Hypothalamus (tissue), 51 donors: ENCODE measurements at regions not wholly inside any gene's neighbourhood (a gene's known extent, or its start where the extent isn't known, plus 50 kb on each side); places are given as distances from the start of the nearest gene placed in this dataset.

ENCODE experiments used
- DNase-seq, 51 donors: peaks; one replicate each; lab custom pipeline; 2025; lab: John Stamatoyannopoulos, UW

DNA sequence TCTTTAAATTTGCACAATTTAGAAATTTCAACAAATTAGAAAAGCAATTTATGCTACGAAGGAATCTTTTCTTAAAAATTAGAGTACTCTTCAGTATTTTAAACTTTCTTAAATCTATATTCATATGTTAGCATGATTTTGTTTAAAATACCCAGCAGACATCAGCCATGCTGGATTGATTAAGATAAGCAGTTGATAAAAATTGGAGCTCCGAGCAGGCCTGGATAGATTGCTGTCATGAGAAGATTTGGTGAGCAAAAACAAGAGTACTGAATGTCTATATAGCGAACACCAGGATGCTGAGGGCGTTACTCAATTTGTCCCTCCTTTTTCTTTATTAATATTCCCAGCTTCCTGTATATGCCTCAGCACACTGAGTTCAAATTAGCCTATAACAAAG is 108.4 kb upstream of the SLC35B3 start:
- no peak for DNase-seq

DNA sequence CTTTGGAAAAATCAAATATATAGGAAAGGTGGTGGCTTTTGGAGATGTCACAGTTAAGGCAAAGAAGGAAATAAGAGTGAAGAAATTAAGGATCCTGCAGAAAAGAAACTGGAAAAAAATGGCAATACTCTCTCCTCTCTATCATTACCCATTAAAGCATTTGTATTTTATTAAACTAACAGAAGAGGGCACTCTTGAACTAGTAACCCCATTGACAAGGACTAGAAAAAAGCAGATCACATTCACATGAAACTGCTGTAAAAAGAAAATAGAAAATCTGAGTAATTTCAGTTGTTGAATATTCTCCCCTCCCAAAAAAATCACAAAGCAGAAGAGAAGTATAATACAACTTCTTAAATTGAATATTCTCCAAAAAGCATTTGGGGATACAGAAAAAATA is 104.1 kb upstream of the SLC35B3 start:
- DNase-seq, result no peak

DNA sequence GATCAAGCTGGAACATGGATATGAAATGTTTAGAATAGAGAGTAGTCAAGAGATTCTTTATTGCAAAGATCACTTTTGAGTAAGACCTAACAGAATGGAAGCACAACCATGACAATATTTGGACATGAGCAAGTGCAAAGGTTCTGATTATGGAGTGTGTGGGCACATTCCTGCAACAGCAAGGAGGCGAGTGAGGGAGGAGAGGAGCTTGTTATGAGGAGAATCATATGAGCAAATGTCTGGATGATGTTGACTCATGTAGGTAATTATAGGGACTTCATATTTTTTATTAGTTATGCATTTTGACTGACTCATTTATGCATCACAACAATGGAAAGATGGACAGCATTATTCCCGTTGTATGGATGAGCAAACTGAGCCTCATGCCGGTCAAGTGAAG is 100.8 kb upstream of the SLC35B3 start:
- no peak for DNase-seq

DNA sequence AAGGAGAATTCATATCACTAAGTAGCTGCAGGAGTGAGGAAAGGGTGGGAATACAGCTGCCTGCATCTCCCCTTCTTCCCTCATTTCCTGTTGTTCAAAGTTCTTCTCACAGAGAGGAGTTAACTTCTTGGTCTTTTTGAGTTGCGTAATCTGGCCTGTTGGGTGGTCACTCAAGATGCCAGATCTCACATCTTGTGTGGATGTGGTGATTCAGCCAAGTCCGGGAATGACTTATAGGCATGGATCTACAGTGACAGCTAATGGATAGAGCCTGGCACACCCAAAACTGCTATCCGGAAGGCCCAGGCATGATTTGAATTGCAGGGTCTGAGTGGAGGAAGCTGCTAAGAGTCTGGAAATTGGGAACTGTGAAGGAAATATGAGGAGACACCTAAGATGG is 100.2 kb upstream of the SLC35B3 start:
- DNase-seq, result no peak

DNA sequence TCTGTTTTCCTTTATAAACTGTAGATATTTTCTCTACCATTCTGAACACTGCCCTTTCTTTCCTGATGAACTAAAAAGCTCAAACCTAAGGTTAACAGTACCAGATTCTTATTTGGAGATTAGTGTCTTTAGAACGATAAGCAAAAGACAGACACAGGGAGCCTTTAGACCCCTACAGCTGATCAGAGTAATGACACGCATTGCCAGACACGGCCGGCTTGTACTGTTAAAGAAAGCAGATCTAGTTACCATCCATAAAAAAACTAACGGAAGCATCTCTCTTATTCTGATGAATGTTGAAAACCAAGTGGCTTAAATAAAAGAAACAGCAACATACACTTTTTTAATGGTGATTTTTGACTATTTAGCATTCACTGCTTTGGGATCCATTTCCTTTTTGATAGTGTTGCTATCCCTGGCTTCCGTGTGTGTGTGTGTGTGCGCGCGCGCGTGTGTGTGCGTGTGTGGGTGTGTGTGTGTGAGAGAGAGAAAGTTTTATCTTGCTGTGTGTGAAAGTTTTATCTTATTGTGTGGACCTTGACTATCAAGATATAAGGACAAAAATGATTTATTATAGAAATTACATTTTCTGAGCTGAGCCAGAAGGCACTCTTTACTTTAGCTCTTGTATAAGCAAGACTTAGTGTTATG is 95.6 kb upstream of the SLC35B3 start:
- no peak for DNase-seq

DNA sequence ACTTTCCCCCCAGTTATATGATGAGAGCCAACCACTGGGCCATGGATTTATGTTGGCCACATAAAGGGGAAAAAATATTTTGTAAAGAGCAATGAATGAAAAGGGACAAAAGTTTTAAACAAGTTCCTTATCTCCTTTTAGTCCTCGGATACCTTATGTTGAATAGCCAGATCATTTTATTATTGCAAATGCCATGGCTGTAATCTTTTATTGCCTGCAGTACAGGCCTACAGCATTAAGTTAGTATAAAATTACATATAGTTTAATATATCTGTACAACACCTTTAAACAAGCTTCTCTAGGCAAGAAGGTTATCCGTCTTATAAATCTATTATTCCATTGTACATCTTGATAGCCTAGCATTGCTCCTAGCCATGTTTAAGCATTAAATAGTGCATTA is 93.9 kb upstream of the SLC35B3 start:
- DNase-seq, result no peak

DNA sequence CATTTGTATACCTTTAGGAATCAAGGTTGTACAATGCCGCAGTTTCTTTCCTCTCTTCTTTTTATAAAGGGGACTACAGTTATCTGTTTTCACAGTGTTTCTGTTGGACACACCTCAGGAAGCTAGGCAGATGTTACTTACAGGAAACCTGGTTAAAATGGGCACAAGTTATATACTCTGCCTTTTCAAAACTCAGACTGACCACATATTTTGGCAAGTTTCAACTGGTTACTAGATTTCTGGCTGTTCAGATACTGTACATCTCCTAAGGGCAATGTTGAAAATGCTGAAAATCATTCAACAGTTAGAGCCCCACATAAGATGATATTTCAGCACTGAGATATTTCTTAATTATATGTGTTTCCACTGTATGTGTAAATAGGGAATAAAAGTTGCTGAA is 92.5 kb upstream of the SLC35B3 start:
- no peak for DNase-seq

DNA sequence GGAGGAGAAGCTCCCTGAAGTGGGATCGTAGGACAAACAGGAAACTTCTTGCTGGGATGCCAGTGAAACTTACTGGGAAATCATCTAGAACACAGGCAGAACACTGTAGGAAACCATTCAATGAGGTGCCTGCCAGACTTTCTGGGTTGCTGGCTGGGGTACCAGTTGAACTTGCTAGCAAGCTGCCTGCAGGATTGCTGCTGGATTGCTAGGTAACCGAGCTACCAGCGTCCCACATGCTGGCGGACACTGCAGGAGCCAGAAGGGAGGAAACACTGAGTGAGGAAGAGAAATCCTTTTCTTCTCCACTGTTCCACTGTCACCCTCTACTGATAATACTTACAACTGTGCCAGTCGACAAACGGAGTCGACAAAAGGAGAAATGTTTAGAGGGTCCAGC is 91.3 kb upstream of the SLC35B3 start:
- DNase-seq, result peak in 27 of 51 donors; percentile 1 to 51 (median 7)

DNA sequence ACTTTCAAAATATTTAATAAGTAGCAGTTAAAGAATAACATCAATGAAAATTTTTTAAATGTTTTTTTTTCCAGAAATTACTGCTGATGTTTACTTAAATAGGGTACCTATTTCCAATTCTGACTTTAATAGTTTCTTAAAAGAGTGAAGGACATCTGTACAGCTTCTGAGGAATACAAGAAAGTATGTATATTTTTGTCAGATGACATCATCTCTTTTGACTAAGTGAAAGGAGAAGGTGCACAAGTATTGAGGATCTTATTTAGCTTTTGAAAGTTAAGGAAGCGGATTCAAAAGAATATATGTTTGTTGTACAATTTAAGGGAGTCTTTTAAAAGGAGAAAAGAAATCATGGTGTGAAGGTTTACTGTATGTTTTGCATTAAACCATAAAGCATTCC is 90.0 kb upstream of the SLC35B3 start:
- no peak for DNase-seq

DNA sequence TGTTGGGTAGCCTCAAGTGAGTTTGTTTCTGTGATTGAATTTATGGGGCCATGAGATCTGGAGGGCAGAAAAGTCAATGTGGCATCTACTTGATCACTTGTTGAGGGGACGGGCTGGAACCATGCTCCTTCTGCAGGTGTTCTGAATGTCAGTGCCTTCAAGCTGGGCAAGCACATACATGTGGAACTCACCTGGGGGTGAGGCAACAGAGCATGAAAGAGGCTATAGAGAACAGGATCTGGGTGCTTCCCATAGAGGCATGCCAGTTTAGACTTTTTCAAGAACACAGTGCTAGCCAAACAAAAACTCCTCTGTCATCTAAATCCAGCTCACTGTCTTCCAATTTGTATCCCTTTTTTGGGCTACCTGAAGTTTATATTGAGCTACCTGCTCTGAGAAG is 77.8 kb upstream of the SLC35B3 start:
- DNase-seq, result no peak

DNA sequence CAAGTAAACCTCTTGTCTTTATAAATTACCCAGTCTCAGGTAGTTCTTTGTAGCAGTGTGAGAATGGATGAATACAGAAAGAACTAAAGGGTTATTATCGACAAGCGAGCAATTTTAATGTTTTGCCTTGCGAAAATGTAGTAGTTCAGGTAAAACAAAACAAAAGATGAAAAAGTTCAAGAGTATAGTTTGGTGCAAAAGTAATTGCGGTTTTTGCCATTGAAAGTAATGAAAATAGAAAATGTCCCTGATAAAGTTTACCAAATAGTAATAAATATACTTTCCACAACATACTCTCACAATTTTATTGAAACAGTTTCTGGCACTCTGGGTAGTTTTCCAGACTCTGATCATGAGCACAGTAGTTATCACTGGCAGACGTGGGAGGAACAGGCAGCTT is 71.9 kb upstream of the SLC35B3 start:
- DNase-seq, result no peak

DNA sequence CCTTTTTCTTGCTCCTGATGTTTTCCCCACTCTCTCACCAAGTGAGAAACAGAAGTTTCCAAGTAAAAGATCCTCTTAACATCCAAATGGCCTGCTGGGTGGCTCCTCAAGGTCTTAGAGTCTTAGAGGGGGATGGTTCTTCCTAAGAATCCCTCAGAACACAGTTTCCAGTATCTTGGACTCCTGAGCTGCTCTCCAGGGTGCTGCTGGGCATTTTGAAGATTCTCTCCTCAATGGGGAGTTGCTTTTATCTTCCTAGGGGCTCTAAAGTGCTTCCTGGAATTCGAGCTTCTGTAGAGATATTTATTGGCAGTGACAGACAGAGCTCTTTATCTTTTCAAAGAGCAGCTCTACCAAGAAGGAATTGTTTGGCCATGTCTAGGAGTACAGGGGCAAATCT is 70.8 kb upstream of the SLC35B3 start:
- DNase-seq, result no peak

DNA sequence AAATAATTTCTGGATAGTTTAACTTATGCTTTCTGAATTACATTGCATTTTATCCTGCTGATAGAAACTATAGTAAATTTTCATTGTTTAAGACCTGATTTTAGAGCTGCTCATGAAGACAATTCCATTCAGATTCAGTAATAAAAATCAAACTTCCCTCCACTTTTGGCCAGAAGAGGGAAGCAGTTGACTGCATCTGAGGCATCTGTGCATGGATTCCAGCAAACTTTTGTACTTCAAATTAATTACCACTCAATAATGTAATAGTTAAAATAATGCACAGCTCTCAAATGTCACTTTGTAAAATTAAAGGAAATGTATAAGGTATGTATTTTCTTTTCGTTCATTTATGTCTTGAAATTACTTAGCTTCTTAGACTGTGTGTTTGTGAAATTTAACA is 64.2 kb upstream of the SLC35B3 start:
- DNase-seq, result no peak

DNA sequence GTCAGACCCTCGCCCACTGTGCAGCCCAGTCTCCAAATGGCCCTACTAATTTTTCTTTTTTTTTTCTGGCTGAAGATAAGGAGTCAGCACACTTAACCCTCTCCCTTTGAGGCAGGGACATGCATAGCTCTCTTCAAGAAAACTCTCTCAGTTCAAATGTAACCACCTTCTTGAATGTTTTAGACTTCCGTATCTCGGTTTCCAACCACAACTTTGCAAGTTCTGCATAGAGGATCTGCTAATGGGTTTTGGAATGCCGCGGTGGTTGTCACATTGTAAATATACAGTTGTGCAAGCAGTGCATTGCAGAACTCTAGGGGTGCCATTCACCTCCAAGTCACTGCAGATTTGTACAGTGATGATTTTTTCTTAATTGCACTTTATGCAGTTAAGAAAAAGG is 59.4 kb upstream of the SLC35B3 start:
- no peak for DNase-seq

DNA sequence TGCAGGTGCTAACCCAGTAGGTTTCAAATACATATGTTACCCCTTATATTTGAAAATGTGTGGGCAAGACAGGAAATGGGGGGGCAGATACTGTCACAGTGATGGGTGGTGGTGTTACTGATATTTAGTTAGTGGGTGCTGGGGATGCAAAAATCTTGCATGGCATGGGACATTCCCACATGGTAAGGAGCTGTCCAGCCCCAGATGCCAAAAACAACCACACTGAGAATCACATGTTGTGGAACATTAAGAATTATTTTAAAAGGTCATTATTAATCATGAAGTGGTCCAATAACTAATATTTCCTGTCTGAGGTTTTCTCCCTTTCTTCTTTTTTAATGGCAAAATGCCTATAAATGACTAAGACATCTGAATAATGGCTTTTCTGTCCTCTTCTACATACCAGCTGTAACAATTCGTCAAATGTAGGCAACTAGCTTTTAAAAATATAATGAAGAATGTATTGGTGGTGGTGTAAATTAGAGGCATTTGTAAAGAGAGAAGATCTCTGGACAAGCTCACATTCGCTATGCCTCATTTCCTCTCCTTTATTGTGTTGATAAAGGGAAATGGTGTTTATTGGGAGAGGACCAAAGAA is 57.3 kb upstream of the SLC35B3 start:
- no peak for DNase-seq
